ENCODE measurements at regions not wholly inside any gene's neighbourhood (a gene's known extent, or its start where the extent isn't known, plus 50 kb on each side); places are given as distances from the start of the nearest gene placed in this dataset.

DNA sequence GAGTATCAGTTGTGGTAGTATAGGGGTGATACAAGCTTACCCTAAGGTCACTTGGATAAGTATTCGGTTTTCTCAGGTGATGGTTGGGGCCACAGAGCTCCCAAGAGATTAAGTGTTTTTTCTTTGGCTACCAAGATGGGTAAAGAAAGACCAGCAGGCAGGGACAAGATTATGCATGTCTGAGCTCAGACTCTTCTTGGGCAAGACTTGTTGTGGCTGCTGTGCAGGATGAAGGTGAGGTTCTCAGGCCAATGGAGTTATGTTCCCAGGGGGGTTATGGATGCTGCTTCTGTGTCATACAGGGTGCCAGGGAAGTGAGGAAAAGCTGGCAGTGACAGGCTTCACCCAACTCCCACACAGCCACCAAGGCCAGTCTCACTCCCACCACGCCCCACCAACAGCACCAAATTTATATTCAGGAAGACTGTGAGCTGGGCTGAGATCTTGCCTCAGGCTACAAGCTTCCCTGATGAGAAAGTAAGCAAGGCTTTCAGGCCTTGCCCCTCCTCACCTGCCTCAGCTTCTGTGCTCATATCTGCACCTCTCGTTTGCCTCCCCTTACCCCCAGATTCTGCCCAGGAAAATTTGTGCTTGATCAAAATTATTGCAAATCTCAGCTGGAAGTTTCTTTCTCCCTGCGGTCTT, 511.8 kb upstream of the SLITRK1 start:
- peak; percentile 28 for DNase-seq

GRCh38 chr13:84380866-84381265, 498.6 kb upstream of the SLITRK1 start:
- DNase-seq = peak; percentile 32

DNA sequence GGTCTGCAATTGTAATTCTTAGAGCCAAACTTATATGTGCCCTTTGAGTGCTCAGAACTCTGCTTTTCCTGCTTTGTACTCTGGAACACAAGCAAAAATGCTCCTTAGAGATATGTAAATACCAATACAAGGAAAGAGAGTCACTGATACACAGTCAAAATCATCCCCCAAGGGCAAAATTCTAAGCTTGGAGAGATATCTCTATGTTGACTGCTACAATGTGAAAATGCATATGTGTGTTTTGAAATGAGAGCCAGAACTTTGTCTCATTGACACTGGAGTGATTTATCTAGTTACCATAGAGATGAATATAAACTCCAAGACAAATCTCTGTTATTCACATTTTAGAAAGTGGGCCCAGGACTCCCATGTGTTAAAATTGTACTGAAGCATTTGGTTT, 494.8 kb upstream of the SLITRK1 start:
- DNase-seq = no peak

- no peak for DNase-seq
Measured at GRCh38 chr13:84366506-84366905, 484.2 kb upstream of the SLITRK1 start.

GRCh38 chr13:84362777-84363176, 480.5 kb upstream of the SLITRK1 start:
- DNase-seq = no peak

DNA sequence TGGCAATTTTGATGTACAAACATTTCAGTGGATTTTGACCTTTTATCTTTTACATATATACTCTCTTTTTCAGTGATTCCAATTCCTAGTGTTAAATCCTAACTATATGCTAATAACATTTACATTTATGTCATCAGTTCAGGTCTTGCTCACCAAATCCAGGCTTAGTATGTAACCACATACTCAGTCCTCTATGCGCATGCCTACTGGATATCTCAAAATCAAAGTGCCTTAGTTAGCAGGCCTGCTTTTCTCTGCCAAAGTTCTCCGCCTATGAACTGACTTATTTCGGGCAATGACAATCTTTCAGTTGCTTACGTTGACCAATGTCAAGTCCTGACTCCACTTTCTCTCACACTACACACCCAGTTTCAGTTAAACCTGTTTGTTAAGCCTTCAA, 478.5 kb upstream of the SLITRK1 start:
- no peak for DNase-seq

- peak; percentile 22 for DNase-seq
Measured at GRCh38 chr13:84358601-84359000, 476.3 kb upstream of the SLITRK1 start.

DNA sequence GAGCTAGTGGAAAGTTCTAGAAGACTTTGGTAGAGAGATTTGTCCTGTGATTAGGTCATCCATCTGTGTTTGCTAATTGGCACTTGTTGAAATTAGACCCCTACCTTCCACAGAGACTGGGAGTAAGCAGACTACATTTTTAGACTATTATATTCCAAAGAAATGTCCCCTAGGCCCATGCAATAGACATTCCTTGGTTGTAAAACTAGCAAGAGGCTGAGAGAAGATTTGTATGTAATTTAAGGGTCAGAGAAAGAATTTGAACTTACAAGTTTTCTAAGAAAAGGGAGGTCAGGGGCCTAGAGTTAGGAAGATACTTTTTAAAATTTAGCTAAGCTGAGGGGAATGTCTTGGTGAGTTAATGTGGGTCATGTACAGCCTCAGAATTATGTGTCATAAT, 470.7 kb upstream of the SLITRK1 start:
- DNase-seq = no peak

GRCh38 chr13:84339456-84339855, 457.2 kb upstream of the SLITRK1 start:
- DNase-seq = no peak

DNA sequence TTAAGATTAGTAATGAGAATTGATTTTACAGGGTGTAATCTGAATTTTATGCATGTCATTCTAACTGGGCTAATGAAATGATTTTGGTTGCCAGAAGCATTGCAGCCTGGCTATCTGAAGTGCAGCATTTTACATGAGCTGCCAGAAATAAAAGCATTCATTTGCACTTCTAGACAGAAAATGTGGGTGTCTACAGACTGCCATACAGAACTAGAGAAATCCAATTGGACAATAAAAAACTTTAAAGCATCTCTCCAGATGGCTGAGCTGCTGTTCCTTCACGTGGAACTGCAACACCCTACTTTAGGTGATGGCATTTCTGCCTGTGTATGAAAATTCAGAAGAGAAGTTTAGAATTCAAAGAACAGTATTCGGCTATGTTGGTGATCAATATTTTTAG, 450.1 kb upstream of the SLITRK1 start:
- no peak for DNase-seq

GRCh38 chr13:84315527-84315926, 433.3 kb upstream of the SLITRK1 start:
- peak; percentile 2 for DNase-seq

DNA sequence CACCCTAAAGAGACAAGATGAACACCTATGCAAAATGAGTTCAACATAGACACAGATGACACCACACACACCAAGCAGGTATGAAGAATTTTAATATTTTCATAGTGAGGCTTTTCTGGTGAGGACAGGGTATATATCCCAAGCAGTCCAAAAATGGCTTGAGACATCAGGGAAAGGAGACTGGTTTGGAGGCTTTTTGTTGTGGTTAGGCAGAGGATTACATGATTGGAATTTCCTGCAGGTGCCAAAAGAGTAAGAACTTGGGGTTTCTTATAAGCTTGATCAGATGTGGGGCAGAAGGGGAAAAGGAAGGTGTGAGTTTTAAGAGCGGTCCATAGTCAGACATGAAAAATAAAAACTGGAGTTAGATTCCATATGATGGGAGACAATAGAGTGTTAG, 420.8 kb upstream of the SLITRK1 start:
- DNase-seq = no peak

GRCh38 chr13:84297251-84297650, 415.0 kb upstream of the SLITRK1 start:
- no peak for DNase-seq

GRCh38 chr13:84296401-84296800, 414.1 kb upstream of the SLITRK1 start:
- no peak for DNase-seq

DNA sequence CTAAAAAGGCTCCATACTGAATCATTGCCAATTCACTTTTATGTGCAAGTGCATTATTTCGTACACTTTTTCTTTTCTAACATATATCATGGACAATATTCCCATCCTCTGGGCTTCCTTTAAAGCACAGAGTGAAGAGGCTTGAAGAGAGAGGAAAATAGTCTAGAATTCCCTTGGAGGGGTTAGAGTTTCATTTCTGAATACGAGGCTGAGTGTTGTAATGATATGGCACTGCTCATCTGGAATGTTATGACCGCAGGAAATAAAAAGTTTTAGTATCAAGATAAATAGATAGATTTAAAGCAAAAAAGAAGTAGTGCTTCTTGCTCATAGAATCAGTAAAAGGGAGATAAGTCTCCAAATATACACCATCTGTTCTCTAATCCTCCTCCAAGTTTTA, 412.3 kb upstream of the SLITRK1 start:
- DNase-seq = no peak

DNA sequence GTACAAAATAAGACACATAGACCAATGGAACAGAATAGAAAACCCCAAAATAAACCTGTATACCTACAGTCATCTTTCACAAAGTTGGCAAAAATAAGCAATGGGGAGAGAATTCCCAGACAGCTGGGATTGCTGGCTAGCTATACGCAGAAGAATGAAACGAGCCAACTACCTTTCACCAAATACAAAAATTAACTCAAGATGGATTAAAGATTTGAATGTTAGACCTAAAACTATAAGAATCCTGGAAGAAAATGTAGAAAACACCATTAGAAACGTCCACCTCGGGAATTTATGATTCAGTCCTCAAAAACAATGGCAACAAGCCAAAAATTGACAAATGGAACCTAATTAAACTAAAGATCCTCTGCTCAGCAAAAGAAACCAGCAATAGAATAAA, 408.1 kb upstream of the SLITRK1 start:
- DNase-seq = no peak

GRCh38 chr13:84279166-84279565, 396.9 kb upstream of the SLITRK1 start:
- no peak for DNase-seq

- DNase-seq = no peak
Measured at GRCh38 chr13:84272877-84273562, 390.7 kb upstream of the SLITRK1 start.

DNA sequence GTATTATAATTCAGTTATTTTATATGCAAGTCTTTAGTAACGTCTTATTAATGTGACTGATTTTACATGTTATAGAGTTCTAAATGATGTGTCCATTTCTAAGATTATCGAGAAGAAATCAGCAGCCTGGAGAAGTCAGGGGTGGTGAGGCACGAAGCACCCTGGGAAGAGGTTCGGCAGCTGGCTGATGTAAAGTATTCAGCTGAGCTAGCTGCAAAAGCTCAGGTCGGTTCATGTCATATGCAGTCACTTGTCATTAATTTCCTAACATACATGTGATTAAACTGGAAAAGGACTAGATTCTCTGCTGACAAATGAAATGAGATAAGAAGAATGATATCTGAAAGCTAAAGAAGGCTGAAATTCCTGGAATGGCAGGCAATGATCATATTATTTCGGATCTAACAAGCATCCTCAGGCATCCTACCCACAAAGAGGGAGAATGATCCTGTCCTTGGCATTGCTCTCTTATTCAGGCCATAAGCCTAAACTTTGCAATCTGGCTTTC, 383.0 kb upstream of the SLITRK1 start:
- DNase-seq = peak; percentile 37

- DNase-seq = peak; percentile 10
Measured at GRCh38 chr13:84263354-84264069, 381.2 kb upstream of the SLITRK1 start.

DNA sequence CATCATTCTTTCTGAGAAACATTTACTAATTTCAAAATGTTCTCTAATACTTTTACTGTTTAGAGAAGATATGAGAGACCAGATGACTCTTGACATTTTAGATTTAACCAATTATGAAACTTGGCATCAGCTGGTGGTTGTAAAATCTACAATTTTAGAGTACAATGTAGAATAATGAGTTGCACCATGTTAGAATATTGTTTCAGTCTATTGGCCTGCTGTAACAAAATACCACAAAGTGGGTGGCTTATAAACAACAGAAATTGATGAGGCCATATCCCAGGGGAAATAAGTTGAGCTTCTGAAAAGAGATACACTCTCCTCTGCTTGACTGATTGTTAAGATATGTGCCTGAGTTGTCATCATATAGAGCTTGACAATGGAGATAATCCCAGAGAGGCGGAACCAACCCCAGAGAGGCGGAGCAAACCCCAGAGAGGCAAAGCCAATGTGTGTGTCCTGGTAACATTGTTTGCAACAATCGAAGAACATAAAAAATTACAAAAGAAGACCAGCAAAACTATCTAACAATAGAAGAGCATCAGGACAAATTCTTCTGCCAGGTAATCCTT, 373.0 kb upstream of the SLITRK1 start:
- DNase-seq = no peak

DNA sequence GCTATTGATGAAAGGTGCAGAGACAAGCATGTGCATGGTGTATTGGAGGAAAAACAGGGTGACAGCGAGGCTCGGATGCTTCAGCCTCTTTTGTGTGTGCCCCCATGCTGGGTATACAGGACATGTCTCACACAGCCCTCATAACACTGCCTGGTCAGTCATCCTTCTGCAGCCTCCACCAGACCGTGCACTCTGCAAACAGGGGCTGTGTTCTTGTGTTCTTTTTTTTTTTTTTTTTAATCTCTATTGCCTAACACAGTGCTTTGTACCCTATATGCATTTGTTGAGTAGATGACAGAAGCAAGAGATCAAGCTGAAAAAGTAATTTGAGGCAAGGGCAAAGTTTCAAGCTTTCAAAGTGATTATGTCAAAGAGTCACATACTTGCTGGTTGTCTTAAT, 367.2 kb upstream of the SLITRK1 start:
- DNase-seq = peak; percentile 54

GRCh38 chr13:84243340-84243739, 361.1 kb upstream of the SLITRK1 start:
- no peak for DNase-seq

- no peak for DNase-seq
Measured at GRCh38 chr13:84239032-84239431, 356.8 kb upstream of the SLITRK1 start.

All from NCI-H146 (cell line).